ENCODE measurements at regions not wholly inside any gene's neighbourhood (a gene's known extent, or its start where the extent isn't known, plus 50 kb on each side); places are given as distances from the start of the nearest gene placed in this dataset.

- WGBS (ENCODE audit: insufficient coverage), result no CpG with 5 or more reads among the region's 6 CpGs
- Mint-ChIP-seq H3K4me1 (no peaks in the 10 kb centered on the region), H3K36me3 (no peaks in the 10 kb centered on the region), H3K4me3 (no peak overlapping the region), H3K27me3 (no peaks in the 10 kb centered on the region), H3K9me3 (peaks cover 0 to 3% (median 2%) of the 10 kb centered on the region in 3 donors), H3K27ac (no peak overlapping the region)
- POLR2A ChIA-PET, result no interaction called here
- H3K9me3 ChIP-seq, result no peaks in the 10 kb centered on the region
- H3K27ac ChIP-seq (ENCODE audit: low read length), result no peak overlapping the region
- H3K4me3 ChIP-seq (ENCODE audit: control insufficient read depth in 1 of 2, extremely low read depth in 1 of 2, low read length in 1 of 2), result no peak overlapping the region
- CTCF ChIA-PET, result no interaction called here
- no peaks in the 10 kb centered on the region for H3K4me1 ChIP-seq (ENCODE audit: control insufficient read depth in 1 of 2, extremely low read depth in 1 of 2, insufficient read depth in 2 of 2, low read length in 2 of 2)
- DNase-seq (no peak), ATAC-seq (replicated peaks in 1 of 4) (no peak)
- H3K36me3 ChIP-seq (ENCODE audit: control insufficient read depth in 2 of 2, extremely low read depth in 1 of 2, insufficient read depth in 1 of 2, low read length in 1 of 2), result no peaks in the 10 kb centered on the region
- no peaks in the 10 kb centered on the region for H3K27me3 ChIP-seq (replicated peaks in 1 of 2; ENCODE audit: control insufficient read depth in 2 of 2, extremely low read depth in 1 of 2, insufficient read depth in 2 of 2, low read length in 1 of 2)
Observed at GRCh38 chr12:77130193-77130592, 64.8 kb upstream of the E2F7 start.

- no peak overlapping the region for H3K4me3 Mint-ChIP-seq
- ChIA-PET CTCF (no interaction called here), POLR2A (no interaction called here)
- peaks cover 0 to 4% of the 10 kb centered on the region in 2 donors for H3K27me3 Mint-ChIP-seq
- H3K27ac Mint-ChIP-seq, result no peak overlapping the region
- Histone ChIP-seq H3K4me3 (ENCODE audit: control insufficient read depth in 1 of 2, extremely low read depth in 1 of 2, low read length in 1 of 2) (no peak overlapping the region), H3K27ac (ENCODE audit: low read length) (no peak overlapping the region), H3K36me3 (ENCODE audit: control insufficient read depth in 2 of 2, extremely low read depth in 1 of 2, insufficient read depth in 1 of 2, low read length in 1 of 2) (no peaks in the 10 kb centered on the region), H3K27me3 (replicated peaks in 1 of 2; ENCODE audit: control insufficient read depth in 2 of 2, extremely low read depth in 1 of 2, insufficient read depth in 2 of 2, low read length in 1 of 2) (no peaks in the 10 kb centered on the region), H3K9me3 (no peaks in the 10 kb centered on the region), H3K4me1 (ENCODE audit: control insufficient read depth in 1 of 2, extremely low read depth in 1 of 2, insufficient read depth in 2 of 2, low read length in 2 of 2) (no peaks in the 10 kb centered on the region)
- no peaks in the 10 kb centered on the region for H3K4me1 Mint-ChIP-seq
- no peak for ATAC-seq (replicated peaks in 1 of 4)
- no peaks in the 10 kb centered on the region for H3K36me3 Mint-ChIP-seq
- WGBS (ENCODE audit: insufficient coverage), result 40% methylated on average over 1 of the region's 2 CpGs
- H3K9me3 Mint-ChIP-seq, result no peaks in the 10 kb centered on the region
- no peak for DNase-seq
Observed at GRCh38 chr12:77124767-77125166, 59.4 kb upstream of the E2F7 start.

DNA sequence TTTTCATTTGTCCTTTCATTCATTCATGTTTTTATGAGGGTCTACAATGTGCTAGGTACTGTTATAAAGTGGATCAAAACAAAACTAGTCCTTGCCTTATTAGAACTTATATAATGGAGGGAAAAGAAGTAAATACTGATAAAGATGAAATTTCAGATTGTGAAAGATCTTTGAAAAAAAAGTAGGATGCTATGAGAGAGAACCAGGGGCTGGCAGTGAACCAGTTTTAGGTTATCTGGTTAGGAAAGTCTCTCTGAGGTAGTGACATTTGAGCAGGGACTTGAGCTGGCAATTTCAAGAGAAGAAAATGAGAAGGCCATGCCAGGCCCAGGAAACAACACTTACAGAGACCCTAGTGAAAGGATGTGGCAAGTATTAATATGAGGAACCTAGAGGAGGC, 57.3 kb upstream of the E2F7 start:
- ChIA-PET POLR2A (no interaction called here), CTCF (no interaction called here)
- H3K9me3 ChIP-seq, result no peaks in the 10 kb centered on the region
- no peak overlapping the region for H3K4me3 ChIP-seq (ENCODE audit: control insufficient read depth in 1 of 2, extremely low read depth in 1 of 2, low read length in 1 of 2)
- no peak overlapping the region for H3K27ac Mint-ChIP-seq
- no peak overlapping the region for H3K4me3 Mint-ChIP-seq
- H3K36me3 Mint-ChIP-seq, result no peaks in the 10 kb centered on the region
- H3K9me3 Mint-ChIP-seq, result no peaks in the 10 kb centered on the region
- H3K27ac ChIP-seq (ENCODE audit: low read length), result no peak overlapping the region
- no peaks in the 10 kb centered on the region for H3K36me3 ChIP-seq (ENCODE audit: control insufficient read depth in 2 of 2, extremely low read depth in 1 of 2, insufficient read depth in 1 of 2, low read length in 1 of 2)
- H3K27me3 Mint-ChIP-seq, result peaks cover 0 to 4% of the 10 kb centered on the region in 2 donors
- ATAC-seq (replicated peaks in 1 of 4), result no peak
- DNase-seq, result no peak
- H3K27me3 ChIP-seq (replicated peaks in 1 of 2; ENCODE audit: control insufficient read depth in 2 of 2, extremely low read depth in 1 of 2, insufficient read depth in 2 of 2, low read length in 1 of 2), result no peaks in the 10 kb centered on the region
- H3K4me1 Mint-ChIP-seq, result no peaks in the 10 kb centered on the region
- H3K4me1 ChIP-seq (ENCODE audit: control insufficient read depth in 1 of 2, extremely low read depth in 1 of 2, insufficient read depth in 2 of 2, low read length in 2 of 2), result no peaks in the 10 kb centered on the region

DNA sequence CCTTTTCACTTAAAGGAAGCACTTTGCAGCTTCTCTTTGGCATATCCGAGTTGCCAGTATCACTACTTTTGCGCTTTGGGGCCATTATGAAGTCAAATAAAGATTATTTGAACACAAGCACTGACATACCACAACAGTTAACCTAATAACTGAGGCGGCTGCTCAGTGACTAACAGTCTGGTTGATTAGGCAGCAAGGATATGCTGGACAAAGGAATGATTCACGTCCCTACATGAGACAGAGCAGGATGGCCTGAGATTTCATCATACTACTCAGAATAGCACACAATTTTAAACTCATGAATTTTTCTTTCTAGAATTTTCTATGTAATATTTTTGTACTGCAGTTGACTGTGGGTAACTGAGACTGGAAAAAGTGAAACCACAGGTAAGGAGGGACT, 56.9 kb upstream of the E2F7 start:
- no peaks in the 10 kb centered on the region for H3K4me1 ChIP-seq (ENCODE audit: control insufficient read depth in 1 of 2, extremely low read depth in 1 of 2, insufficient read depth in 2 of 2, low read length in 2 of 2)
- 60% methylated on average over 1 of the region's 4 CpGs for WGBS (ENCODE audit: insufficient coverage)
- no peaks in the 10 kb centered on the region for H3K4me1 Mint-ChIP-seq
- no peak overlapping the region for H3K4me3 Mint-ChIP-seq
- no peaks in the 10 kb centered on the region for H3K9me3 ChIP-seq
- no peak overlapping the region for H3K4me3 ChIP-seq (ENCODE audit: control insufficient read depth in 1 of 2, extremely low read depth in 1 of 2, low read length in 1 of 2)
- ChIA-PET POLR2A (no interaction called here), CTCF (no interaction called here)
- no peak overlapping the region for H3K27ac Mint-ChIP-seq
- DNase-seq (no peak), ATAC-seq (replicated peaks in 1 of 4) (no peak)
- H3K36me3 Mint-ChIP-seq, result no peaks in the 10 kb centered on the region
- peaks cover 0 to 4% of the 10 kb centered on the region in 2 donors for H3K27me3 Mint-ChIP-seq
- no peak overlapping the region for H3K27ac ChIP-seq (ENCODE audit: low read length)
- H3K9me3 Mint-ChIP-seq, result no peaks in the 10 kb centered on the region
- no peaks in the 10 kb centered on the region for H3K27me3 ChIP-seq (replicated peaks in 1 of 2; ENCODE audit: control insufficient read depth in 2 of 2, extremely low read depth in 1 of 2, insufficient read depth in 2 of 2, low read length in 1 of 2)
- no peaks in the 10 kb centered on the region for H3K36me3 ChIP-seq (ENCODE audit: control insufficient read depth in 2 of 2, extremely low read depth in 1 of 2, insufficient read depth in 1 of 2, low read length in 1 of 2)

DNA sequence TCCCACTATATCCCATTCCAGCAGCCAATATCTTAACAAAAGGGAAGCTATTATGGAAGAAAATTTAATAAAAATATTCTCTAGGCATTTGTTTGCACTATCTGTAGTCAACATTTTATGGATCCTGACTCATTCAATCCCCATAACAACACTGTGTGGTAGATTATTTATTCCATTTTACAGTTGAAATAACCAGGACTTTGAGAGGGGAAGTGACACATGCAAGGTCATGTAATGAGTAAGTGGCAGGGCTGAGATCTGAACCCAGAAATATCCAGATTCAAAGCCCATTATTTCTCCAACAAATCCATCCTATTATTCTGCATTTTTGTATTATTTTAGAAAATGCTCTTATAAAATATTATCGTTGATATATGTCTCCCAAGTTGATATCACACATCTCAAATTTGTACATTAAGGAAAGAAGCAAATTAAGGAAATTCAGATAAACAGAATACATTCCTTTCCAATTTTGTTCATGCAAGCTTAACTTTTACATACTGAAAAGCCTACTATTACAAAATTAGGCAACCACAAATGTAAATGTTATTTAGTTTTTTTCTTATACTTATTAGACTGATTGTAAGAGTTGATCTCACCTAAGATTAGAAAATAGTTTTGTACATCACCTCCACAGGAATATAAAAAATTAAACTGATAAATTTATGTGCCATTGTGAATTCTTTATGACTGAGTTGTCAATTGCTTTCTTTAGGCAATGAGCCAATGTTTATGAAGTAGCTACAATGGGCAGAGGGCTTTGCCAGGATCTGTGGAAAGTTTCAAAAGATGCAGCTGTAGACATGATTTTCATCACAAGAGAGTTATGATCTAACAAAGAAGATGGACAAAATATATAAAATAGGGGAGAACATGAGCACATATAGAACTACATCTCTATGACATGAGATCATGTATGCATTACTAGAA, 55.1 kb upstream of the E2F7 start:
- Histone ChIP-seq H3K36me3 (ENCODE audit: control insufficient read depth in 2 of 2, extremely low read depth in 1 of 2, insufficient read depth in 1 of 2, low read length in 1 of 2) (no peaks in the 10 kb centered on the region), H3K27ac (ENCODE audit: low read length) (no peak overlapping the region), H3K9me3 (no peaks in the 10 kb centered on the region), H3K27me3 (replicated peaks in 1 of 2; ENCODE audit: control insufficient read depth in 2 of 2, extremely low read depth in 1 of 2, insufficient read depth in 2 of 2, low read length in 1 of 2) (no peaks in the 10 kb centered on the region), H3K4me3 (ENCODE audit: control insufficient read depth in 1 of 2, extremely low read depth in 1 of 2, low read length in 1 of 2) (no peak overlapping the region), H3K4me1 (ENCODE audit: control insufficient read depth in 1 of 2, extremely low read depth in 1 of 2, insufficient read depth in 2 of 2, low read length in 2 of 2) (no peaks in the 10 kb centered on the region)
- H3K27ac Mint-ChIP-seq, result no peak overlapping the region
- DNase-seq, result no peak
- H3K4me1 Mint-ChIP-seq, result no peaks in the 10 kb centered on the region
- H3K36me3 Mint-ChIP-seq, result no peaks in the 10 kb centered on the region
- no peak overlapping the region for H3K4me3 Mint-ChIP-seq
- ChIA-PET POLR2A (no interaction called here), CTCF (no interaction called here)
- no peaks in the 10 kb centered on the region for H3K9me3 Mint-ChIP-seq
- ATAC-seq (replicated peaks in 1 of 4), result no peak
- WGBS (ENCODE audit: insufficient coverage), result no CpG with 5 or more reads among the region's 1 CpG
- peaks cover 0 to 4% of the 10 kb centered on the region in 2 donors for H3K27me3 Mint-ChIP-seq

- ATAC-seq (replicated peaks in 1 of 4), result no peak
- Histone ChIP-seq H3K27ac (ENCODE audit: low read length) (no peak overlapping the region), H3K4me3 (ENCODE audit: control insufficient read depth in 1 of 2, extremely low read depth in 1 of 2, low read length in 1 of 2) (no peak overlapping the region), H3K36me3 (ENCODE audit: control insufficient read depth in 2 of 2, extremely low read depth in 1 of 2, insufficient read depth in 1 of 2, low read length in 1 of 2) (no peaks in the 10 kb centered on the region), H3K4me1 (ENCODE audit: control insufficient read depth in 1 of 2, extremely low read depth in 1 of 2, insufficient read depth in 2 of 2, low read length in 2 of 2) (no peaks in the 10 kb centered on the region), H3K9me3 (no peaks in the 10 kb centered on the region), H3K27me3 (replicated peaks in 1 of 2; ENCODE audit: control insufficient read depth in 2 of 2, extremely low read depth in 1 of 2, insufficient read depth in 2 of 2, low read length in 1 of 2) (no peaks in the 10 kb centered on the region)
- no peak for DNase-seq
- Mint-ChIP-seq H3K36me3 (no peaks in the 10 kb centered on the region), H3K9me3 (no peaks in the 10 kb centered on the region), H3K27ac (no peak overlapping the region), H3K4me3 (no peak overlapping the region), H3K27me3 (no peaks in the 10 kb centered on the region), H3K4me1 (no peaks in the 10 kb centered on the region)
- ChIA-PET CTCF (no interaction called here), POLR2A (no interaction called here)
- WGBS (ENCODE audit: insufficient coverage), result 38% methylated on average over 1 of the region's 2 CpGs
Observed at GRCh38 chr12:77118696-77119095, 53.3 kb upstream of the E2F7 start.

- H3K4me1 ChIP-seq (ENCODE audit: control insufficient read depth in 1 of 2, extremely low read depth in 1 of 2, insufficient read depth in 2 of 2, low read length in 2 of 2), result no peaks in the 10 kb centered on the region
- Mint-ChIP-seq H3K4me1 (no peaks in the 10 kb centered on the region), H3K36me3 (no peaks in the 10 kb centered on the region), H3K27ac (no peak overlapping the region), H3K27me3 (no peaks in the 10 kb centered on the region), H3K4me3 (no peak overlapping the region), H3K9me3 (peaks cover 2 to 4% (median 2%) of the 10 kb centered on the region in 3 donors)
- no peak overlapping the region for H3K4me3 ChIP-seq (ENCODE audit: control insufficient read depth in 1 of 2, extremely low read depth in 1 of 2, low read length in 1 of 2)
- H3K9me3 ChIP-seq, result no peaks in the 10 kb centered on the region
- WGBS (ENCODE audit: insufficient coverage), result no CpG with 5 or more reads among the region's 2 CpGs
- POLR2A ChIA-PET, result no interaction called here
- no peaks in the 10 kb centered on the region for H3K36me3 ChIP-seq (ENCODE audit: control insufficient read depth in 2 of 2, extremely low read depth in 1 of 2, insufficient read depth in 1 of 2, low read length in 1 of 2)
- H3K27ac ChIP-seq (ENCODE audit: low read length), result no peak overlapping the region
- DNase-seq (no peak), ATAC-seq (replicated peaks in 1 of 4) (no peak)
- H3K27me3 ChIP-seq (replicated peaks in 1 of 2; ENCODE audit: control insufficient read depth in 2 of 2, extremely low read depth in 1 of 2, insufficient read depth in 2 of 2, low read length in 1 of 2), result no peaks in the 10 kb centered on the region
- CTCF ChIA-PET, result no interaction called here
Observed at GRCh38 chr12:77116277-77116676, 50.9 kb upstream of the E2F7 start.

Data from T-cell (primary cell).